GM23248 (cell line): ENCODE measurements at regions not wholly inside any gene's neighbourhood (a gene's known extent, or its start where the extent isn't known, plus 50 kb on each side); places are given as distances from the start of the nearest gene placed in this dataset.

Experiments used
- EZH2 ChIP-seq: fragments of 200-600 bp; sonication (generic); IDR thresholded peaks from 2 replicates; pipeline ENCODE4 v1.6.1; 2018; ENCODE audit warnings: antibody characterized with exemption, mild to moderate bottlenecking; ENCODE audit not compliant: insufficient read depth, poor library complexity, severe bottlenecking
- EZH2phosphoT487 ChIP-seq: fragments of 200-600 bp; sonication (generic); IDR thresholded peaks from 2 replicates; pipeline ENCODE4 v1.6.1; 2018; ENCODE audit warnings: antibody characterized with exemption, moderate library complexity, mild to moderate bottlenecking, low read depth; ENCODE audit not compliant: insufficient read depth

DNA sequence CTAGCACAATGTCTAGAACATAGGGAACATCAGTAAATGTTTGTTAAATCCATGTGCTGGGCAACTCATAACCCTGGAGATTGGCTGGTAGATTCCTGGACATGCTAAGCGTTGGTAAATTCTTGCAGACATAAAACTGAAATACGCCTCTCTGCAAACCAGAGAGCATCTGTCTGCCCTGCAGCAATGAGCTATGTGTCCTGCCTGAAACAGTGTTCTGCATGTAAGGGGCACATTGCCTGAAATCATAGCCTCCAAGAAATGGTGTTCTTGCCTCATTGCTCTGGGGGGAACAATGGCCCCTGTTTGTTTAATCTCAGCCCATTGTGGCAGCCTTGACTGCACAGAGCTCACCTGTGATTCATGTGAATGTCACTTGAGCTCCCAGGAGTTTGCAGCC, 113.5 kb upstream of the CCL2 start:
- TF ChIP-seq EZH2phosphoT487, result no peak
- TF ChIP-seq EZH2, result no peak
